ENCODE measurements at regions not wholly inside any gene's neighbourhood (a gene's known extent, or its start where the extent isn't known, plus 50 kb on each side); places are given as distances from the start of the nearest gene placed in this dataset.

- no peaks in the 10 kb centered on the region for H4K20me1 ChIP-seq (ENCODE audit: insufficient read depth)
- H2AFZ ChIP-seq (ENCODE audit: low read depth) = no peak overlapping the region
- no peak overlapping the region for H3K27ac ChIP-seq (ENCODE audit: low read depth in 2 of 2, low read length in 1 of 2)
- no peaks in the 10 kb centered on the region for H3K79me2 ChIP-seq (ENCODE audit: insufficient read depth)
- no peak overlapping the region for H3K4me3 ChIP-seq (ENCODE audit: low read depth in 2 of 2, low read length in 1 of 2)
- H3K36me3 ChIP-seq (replicated peaks in 1 of 2; ENCODE audit: control insufficient read depth in 1 of 2, insufficient read depth in 2 of 2, low read length in 1 of 2) = no peaks in the 10 kb centered on the region
- DNase-seq = no peak
- WGBS (ENCODE audit: low lambda C conversion rate) = 68% methylated on average over 5 of the region's 5 CpGs
- H3K9me3 ChIP-seq = no peaks in the 10 kb centered on the region
- CTCF ChIA-PET = no interaction called here
- no peak for TF ChIP-seq POLR2AphosphoS5 (IDR thresholded peaks at IDR 0.05; ENCODE audit: low read depth, low read length)
- TF ChIP-seq FOXJ3 (CRISPR knock-in tag; IDR thresholded peaks at IDR 0.05) = no peak
- TF ChIP-seq REST (IDR thresholded peaks at IDR 0.05; ENCODE audit: low read depth, low read length) = no peak
- no peak for TF ChIP-seq GABPA (IDR thresholded peaks at IDR 0.05; ENCODE audit: low read depth)
- no peak for TF ChIP-seq FOSL2 (IDR thresholded peaks at IDR 0.05; ENCODE audit: borderline replicate concordance, low read depth)
- TF ChIP-seq NFIC (IDR thresholded peaks at IDR 0.05; ENCODE audit: borderline replicate concordance) = no peak
- TF ChIP-seq TEAD4 (IDR thresholded peaks at IDR 0.05; ENCODE audit: borderline replicate concordance, insufficient read depth) = no peak
- POLR2A ChIA-PET = no interaction called here
- no peaks in the 10 kb centered on the region for H3F3A ChIP-seq (replicated peaks; ENCODE audit: insufficient read depth)
- H3K4me2 ChIP-seq = no peak overlapping the region
- H3K4me1 ChIP-seq (ENCODE audit: control insufficient read depth in 1 of 2, insufficient read depth in 2 of 2, low read depth in 1 of 2, low read length in 1 of 2) = no peaks in the 10 kb centered on the region
- H3K9me2 ChIP-seq = no peaks in the 10 kb centered on the region
- H3K9ac ChIP-seq = no peak overlapping the region
- no peaks in the 10 kb centered on the region for H3K27me3 ChIP-seq (ENCODE audit: insufficient read depth)
These were observed 98.6 kb downstream of the TPRA1 start for GRCh38 chr3:127491909-127492308.

- POLR2A ChIA-PET = no interaction called here
- TF ChIP-seq PBX3 (IDR thresholded peaks at IDR 0.05) (no peak), RAD21 (IDR thresholded peaks at IDR 0.05; ENCODE audit: low read length) (no peak), FOXM1 (IDR thresholded peaks at IDR 0.05; ENCODE audit: low read depth) (no peak), RFX5 (IDR thresholded peaks at IDR 0.05; ENCODE audit: low read length) (no peak), RCOR1 (IDR thresholded peaks at IDR 0.05; ENCODE audit: low read length) (no peak), JUND (IDR thresholded peaks at IDR 0.05) (no peak), MXI1 (IDR thresholded peaks at IDR 0.05; ENCODE audit: low read depth, low read length) (no peak), ZBTB33 (IDR thresholded peaks at IDR 0.05; ENCODE audit: borderline replicate concordance, low read depth) (no peak), MEF2A (IDR thresholded peaks at IDR 0.05; ENCODE audit: borderline replicate concordance, low read depth) (no peak), CHD2 (IDR thresholded peaks at IDR 0.05; ENCODE audit: low read length, partially characterized antibody) (no peak), CTCF (IDR thresholded peaks at IDR 0.05) (no peak), TEAD4 (IDR thresholded peaks at IDR 0.05; ENCODE audit: borderline replicate concordance, insufficient read depth) (no peak), IRF3 (IDR thresholded peaks at IDR 0.05; ENCODE audit: low read depth, low read length) (no peak)
These were observed 99.2 kb downstream of the TPRA1 start for GRCh38 chr3:127491323-127491722.

More at GRCh38 chr3:127491323-127491722, 99.2 kb downstream of the TPRA1 start:
- Histone ChIP-seq H3K9me3 (no peaks in the 10 kb centered on the region), H3F3A (replicated peaks; ENCODE audit: insufficient read depth) (no peaks in the 10 kb centered on the region), H3K4me2 (no peak overlapping the region), H3K4me3 (ENCODE audit: low read depth in 2 of 2, low read length in 1 of 2) (no peak overlapping the region), H3K27ac (ENCODE audit: low read depth in 2 of 2, low read length in 1 of 2) (no peak overlapping the region), H4K20me1 (ENCODE audit: insufficient read depth) (no peaks in the 10 kb centered on the region), H3K9ac (no peak overlapping the region), H3K36me3 (replicated peaks in 1 of 2; ENCODE audit: control insufficient read depth in 1 of 2, insufficient read depth in 2 of 2, low read length in 1 of 2) (no peaks in the 10 kb centered on the region), H3K4me1 (ENCODE audit: control insufficient read depth in 1 of 2, insufficient read depth in 2 of 2, low read depth in 1 of 2, low read length in 1 of 2) (no peaks in the 10 kb centered on the region; a peak in 1 of 4 replicates), H3K79me2 (ENCODE audit: insufficient read depth) (no peaks in the 10 kb centered on the region), H3K27me3 (ENCODE audit: insufficient read depth) (no peaks in the 10 kb centered on the region), H2AFZ (ENCODE audit: low read depth) (no peak overlapping the region), H3K9me2 (no peaks in the 10 kb centered on the region)
- WGBS (ENCODE audit: low lambda C conversion rate) = 52% methylated on average over 4 of the region's 4 CpGs
- no peak for DNase-seq
- CTCF ChIA-PET = no interaction called here

All from SK-N-SH (cell line).